Osteocyte (in vitro differentiated cells): ENCODE measurements at regions not wholly inside any gene's neighbourhood (a gene's known extent, or its start where the extent isn't known, plus 50 kb on each side); places are given as distances from the start of the nearest gene placed in this dataset.

Experiments used
- DNase-seq: peaks from one replicate; pipeline ENCODE4 v3.0.0; 2021; ENCODE audit warnings: mixed read lengths; ENCODE audit not compliant: unreplicated experiment; ENCODE audit errors: extremely low spot score
- H3K27ac Mint-ChIP-seq: one replicate; pipeline ENCODE4 v1.8.0; 2021; ENCODE audit warnings: mild to moderate bottlenecking, mixed read lengths; ENCODE audit not compliant: unreplicated experiment
- H3K27me3 Mint-ChIP-seq: one replicate; pipeline ENCODE4 v1.8.0; 2021; ENCODE audit warnings: mixed read lengths; ENCODE audit not compliant: unreplicated experiment
- H3K36me3 Mint-ChIP-seq: one replicate; pipeline ENCODE4 v1.8.0; 2021; ENCODE audit warnings: mixed read lengths; ENCODE audit not compliant: unreplicated experiment
- H3K4me1 Mint-ChIP-seq: one replicate; pipeline ENCODE4 v1.8.0; 2021; ENCODE audit warnings: mixed read lengths; ENCODE audit not compliant: unreplicated experiment
- H3K4me3 Mint-ChIP-seq: one replicate; pipeline ENCODE4 v1.8.0; 2021; ENCODE audit warnings: mild to moderate bottlenecking, moderate library complexity, mixed read lengths; ENCODE audit not compliant: unreplicated experiment
- H3K9me3 Mint-ChIP-seq: one replicate; pipeline ENCODE4 v1.8.0; 2021; ENCODE audit warnings: mixed read lengths; ENCODE audit not compliant: unreplicated experiment
- TF ChIP-seq, protein P1 (sequence below): fragments of 200-600 bp; sonication (generic); IDR thresholded peaks from 2 replicates; pipeline ENCODE4 v1.5.0; 2021; ENCODE audit warnings: antibody characterized with exemption, mild to moderate bottlenecking, moderate library complexity

DNA sequence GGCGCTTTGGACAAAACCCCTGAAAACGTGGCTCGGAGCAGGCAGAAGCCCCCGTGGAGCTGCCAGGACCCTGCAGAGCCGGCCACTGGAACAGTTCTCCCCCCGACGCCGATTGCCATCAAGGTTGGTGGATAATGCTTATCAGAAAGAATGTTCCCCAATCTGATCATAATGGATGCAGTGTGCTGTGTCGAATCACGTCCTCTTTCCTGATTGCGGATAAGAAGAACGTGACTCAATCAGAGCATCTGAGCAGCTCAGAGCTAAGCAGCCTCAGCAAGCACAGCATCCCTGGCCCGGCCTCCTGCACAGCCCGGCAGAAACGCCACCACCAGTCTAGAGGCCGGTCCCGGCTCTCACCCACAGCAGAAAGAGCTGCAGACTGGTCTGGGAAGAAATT, 488.0 kb downstream of the EIPR1 start:
- Mint-ChIP-seq H3K27me3 (no peaks in the 10 kb centered on the region), H3K36me3 (no peaks in the 10 kb centered on the region), H3K4me1 (no peaks in the 10 kb centered on the region), H3K27ac (no peak overlapping the region), H3K4me3 (no peak overlapping the region), H3K9me3 (peaks cover 34% of the 10 kb centered on the region)
- TF ChIP-seq, protein P1, sequence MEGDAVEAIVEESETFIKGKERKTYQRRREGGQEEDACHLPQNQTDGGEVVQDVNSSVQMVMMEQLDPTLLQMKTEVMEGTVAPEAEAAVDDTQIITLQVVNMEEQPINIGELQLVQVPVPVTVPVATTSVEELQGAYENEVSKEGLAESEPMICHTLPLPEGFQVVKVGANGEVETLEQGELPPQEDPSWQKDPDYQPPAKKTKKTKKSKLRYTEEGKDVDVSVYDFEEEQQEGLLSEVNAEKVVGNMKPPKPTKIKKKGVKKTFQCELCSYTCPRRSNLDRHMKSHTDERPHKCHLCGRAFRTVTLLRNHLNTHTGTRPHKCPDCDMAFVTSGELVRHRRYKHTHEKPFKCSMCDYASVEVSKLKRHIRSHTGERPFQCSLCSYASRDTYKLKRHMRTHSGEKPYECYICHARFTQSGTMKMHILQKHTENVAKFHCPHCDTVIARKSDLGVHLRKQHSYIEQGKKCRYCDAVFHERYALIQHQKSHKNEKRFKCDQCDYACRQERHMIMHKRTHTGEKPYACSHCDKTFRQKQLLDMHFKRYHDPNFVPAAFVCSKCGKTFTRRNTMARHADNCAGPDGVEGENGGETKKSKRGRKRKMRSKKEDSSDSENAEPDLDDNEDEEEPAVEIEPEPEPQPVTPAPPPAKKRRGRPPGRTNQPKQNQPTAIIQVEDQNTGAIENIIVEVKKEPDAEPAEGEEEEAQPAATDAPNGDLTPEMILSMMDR: no peak
- DNase-seq: no peak

DNA sequence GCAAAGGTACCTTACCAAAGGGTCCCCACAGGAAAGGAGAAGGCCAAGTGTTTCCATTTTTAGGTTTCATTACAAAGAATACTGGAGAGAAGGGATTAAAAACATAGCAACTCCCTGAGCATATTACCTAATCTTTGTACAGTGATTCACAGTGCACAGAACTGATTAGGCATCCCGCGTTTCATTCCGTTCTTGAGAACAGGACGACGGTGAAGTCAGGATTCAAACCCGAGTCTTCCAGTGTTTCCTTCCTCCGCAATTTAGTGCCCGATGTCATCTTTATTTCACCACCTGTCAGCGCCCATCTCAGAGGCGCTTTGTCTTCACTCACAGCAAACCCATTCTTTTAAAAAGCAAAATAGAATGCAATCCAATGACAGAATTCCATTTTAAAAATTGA, 488.5 kb downstream of the EIPR1 start:
- Mint-ChIP-seq H3K27ac (no peak overlapping the region), H3K4me3 (no peak overlapping the region), H3K27me3 (no peaks in the 10 kb centered on the region), H3K36me3 (no peaks in the 10 kb centered on the region), H3K9me3 (peaks cover 34% of the 10 kb centered on the region), H3K4me1 (no peaks in the 10 kb centered on the region)
- DNase-seq: no peak
- TF ChIP-seq, protein P1: no peak

DNA sequence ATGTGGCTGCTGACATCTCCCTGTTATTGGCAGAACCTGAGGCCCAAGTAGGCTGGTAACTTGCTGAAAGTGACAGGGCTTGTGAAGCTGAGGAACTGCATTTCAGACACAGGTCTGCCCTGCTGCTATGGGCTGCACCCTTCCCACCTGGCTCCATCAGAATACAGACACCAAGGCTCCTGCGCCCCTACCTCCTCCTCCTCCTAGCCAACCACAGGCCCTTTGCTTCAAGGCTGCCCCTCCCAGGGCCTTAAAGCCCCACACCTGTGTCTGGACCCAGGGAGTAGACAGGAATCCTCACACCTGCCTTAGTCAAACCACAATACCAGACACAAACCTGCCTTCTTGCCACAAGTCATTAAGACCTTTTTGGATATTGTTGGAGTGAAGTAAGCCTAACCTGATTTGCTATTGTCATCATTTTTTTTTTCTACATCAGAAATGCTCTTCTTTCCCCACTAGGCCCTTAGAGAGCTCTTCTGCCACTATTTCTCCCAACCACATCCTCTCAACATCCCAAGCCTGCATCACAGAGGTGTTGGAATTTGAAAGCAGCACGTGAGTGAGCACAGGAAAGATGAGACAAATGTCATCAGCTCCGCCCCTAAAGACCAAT, 489.7 kb downstream of the EIPR1 start:
- Mint-ChIP-seq H3K4me3 (no peak overlapping the region), H3K9me3 (peaks cover 32% of the 10 kb centered on the region), H3K27me3 (no peaks in the 10 kb centered on the region), H3K4me1 (no peaks in the 10 kb centered on the region), H3K36me3 (no peaks in the 10 kb centered on the region), H3K27ac (no peak overlapping the region)
- TF ChIP-seq, protein P1: no peak
- DNase-seq: no peak

DNA sequence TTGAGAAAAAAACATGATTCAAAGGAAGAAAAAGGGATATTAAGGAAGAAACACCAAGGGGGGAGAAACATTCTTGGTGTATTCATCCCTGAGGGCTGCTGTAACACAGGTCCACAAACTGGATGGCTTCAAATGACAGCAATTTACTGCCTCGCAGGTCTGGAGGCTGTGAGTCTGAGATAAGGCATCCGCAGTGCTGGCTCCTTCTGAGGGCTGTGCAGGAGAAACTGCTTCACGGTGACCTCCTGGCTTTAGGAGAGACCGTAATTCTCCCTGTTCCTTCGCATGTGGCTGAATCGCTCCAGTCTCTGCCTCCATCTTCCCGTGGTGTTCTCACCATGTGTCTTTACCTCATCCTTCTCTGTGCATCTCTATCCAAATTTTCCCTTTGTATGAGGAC, 490.7 kb downstream of the EIPR1 start:
- Mint-ChIP-seq H3K27me3 (no peaks in the 10 kb centered on the region), H3K9me3 (peaks cover 30% of the 10 kb centered on the region), H3K4me1 (no peaks in the 10 kb centered on the region), H3K27ac (no peak overlapping the region), H3K4me3 (no peak overlapping the region), H3K36me3 (no peaks in the 10 kb centered on the region)
- DNase-seq: no peak
- TF ChIP-seq, protein P1: no peak

DNA sequence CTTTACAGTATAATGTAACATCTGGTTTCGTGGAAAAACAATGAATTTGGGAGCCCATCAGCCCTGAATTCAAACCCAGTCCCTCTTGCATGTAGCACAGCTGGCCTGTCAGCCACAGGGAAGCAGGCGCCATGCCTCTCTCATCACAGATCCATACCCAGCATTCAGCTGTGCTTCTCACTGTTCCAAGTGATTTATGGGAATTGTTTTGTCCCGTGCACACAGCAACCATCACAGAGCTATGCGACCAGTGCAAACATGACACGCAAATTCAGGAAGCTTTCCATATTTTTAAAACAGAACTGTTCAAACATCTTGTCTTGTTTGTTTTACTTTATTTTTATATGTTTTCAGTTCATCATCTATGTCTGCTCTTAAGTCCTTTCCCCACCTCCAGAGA, 496.1 kb downstream of the EIPR1 start:
- Mint-ChIP-seq H3K27ac (no peak overlapping the region), H3K36me3 (no peaks in the 10 kb centered on the region), H3K4me1 (no peaks in the 10 kb centered on the region), H3K27me3 (no peaks in the 10 kb centered on the region), H3K9me3 (peaks cover 24% of the 10 kb centered on the region), H3K4me3 (no peak overlapping the region)
- no peak for DNase-seq
- TF ChIP-seq, protein P1: no peak
